ENCODE measurements at regions not wholly inside any gene's neighbourhood (a gene's known extent, or its start where the extent isn't known, plus 50 kb on each side); places are given as distances from the start of the nearest gene placed in this dataset.

DNA sequence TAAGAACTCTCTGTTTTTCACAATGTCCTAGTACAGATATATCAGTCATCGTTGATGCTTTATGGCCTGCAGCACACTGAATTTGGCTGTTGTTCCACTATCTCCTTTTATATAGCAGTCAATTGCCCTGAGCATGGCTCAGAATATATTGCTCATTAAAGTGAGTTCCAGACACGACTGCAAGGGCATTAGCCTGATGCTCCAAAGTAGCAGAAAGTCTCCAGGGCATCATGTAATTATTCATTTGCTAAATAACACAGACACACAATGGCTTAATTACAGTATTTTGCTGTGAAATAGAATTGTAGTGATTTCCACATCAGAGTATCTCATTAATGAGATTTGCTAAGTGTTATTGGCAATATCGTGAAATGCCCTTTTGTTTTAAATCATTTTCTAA is 1167.5 kb downstream of the AACS start:
- TF ChIP-seq, protein P1, sequence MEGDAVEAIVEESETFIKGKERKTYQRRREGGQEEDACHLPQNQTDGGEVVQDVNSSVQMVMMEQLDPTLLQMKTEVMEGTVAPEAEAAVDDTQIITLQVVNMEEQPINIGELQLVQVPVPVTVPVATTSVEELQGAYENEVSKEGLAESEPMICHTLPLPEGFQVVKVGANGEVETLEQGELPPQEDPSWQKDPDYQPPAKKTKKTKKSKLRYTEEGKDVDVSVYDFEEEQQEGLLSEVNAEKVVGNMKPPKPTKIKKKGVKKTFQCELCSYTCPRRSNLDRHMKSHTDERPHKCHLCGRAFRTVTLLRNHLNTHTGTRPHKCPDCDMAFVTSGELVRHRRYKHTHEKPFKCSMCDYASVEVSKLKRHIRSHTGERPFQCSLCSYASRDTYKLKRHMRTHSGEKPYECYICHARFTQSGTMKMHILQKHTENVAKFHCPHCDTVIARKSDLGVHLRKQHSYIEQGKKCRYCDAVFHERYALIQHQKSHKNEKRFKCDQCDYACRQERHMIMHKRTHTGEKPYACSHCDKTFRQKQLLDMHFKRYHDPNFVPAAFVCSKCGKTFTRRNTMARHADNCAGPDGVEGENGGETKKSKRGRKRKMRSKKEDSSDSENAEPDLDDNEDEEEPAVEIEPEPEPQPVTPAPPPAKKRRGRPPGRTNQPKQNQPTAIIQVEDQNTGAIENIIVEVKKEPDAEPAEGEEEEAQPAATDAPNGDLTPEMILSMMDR (IDR thresholded peaks at IDR 0.05): no peak
- TF ChIP-seq POLR2A (IDR thresholded peaks at IDR 0.05): no peak
